ENCODE measurements at regions not wholly inside any gene's neighbourhood (a gene's known extent, or its start where the extent isn't known, plus 50 kb on each side); places are given as distances from the start of the nearest gene placed in this dataset.

DNA sequence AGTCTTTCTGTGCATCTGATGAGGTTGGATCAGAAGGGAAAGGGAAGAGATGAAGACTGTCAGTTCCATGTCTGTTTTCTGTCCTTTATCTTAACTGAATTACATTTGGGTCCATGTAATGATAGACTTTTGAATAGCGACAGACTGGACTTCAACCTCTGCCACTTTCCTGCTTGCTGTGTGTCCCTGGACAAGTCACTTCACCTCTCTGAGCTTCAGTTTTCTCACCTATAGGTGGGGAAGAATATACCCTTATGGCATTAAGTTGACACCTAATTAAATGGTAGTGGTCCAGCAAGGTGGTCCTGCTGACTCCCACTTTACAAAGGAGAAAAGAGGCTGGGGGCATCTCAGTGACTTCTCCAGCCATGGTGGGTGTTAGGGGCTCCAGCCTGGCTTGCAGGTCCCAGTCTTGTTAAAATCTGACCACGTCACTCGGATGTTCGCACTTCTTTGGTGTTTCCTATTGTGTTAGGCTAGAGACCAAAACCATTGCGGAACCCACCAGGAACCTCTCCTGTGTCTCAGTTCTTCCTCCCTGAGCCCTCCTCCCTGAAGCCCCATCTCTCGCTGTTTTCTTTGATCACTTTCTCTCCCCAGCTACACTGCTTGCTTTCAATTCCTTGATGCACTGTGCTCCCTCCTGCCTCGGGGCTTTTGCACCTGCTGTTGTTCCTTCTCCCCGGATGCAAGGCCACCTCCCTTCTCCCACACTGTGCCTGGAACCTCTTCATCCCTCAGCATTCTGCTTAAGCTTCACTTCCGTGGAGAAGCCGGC, 256.5 kb downstream of the NSG2 start:
- H3K27me3 ChIP-seq (ENCODE audit: control insufficient read depth, insufficient read depth, low read length) = peaks cover 3% of the 10 kb centered on the region; the same call in 1 of the 2 replicates
- H3K36me3 ChIP-seq (ENCODE audit: control insufficient read depth, insufficient read depth, low read length) = no peaks in the 10 kb centered on the region
- no peak for ATAC-seq
- H3K9me3 ChIP-seq (ENCODE audit: control insufficient read depth, insufficient read depth, low read depth, low read length) = no peaks in the 10 kb centered on the region
- H3K27ac ChIP-seq (ENCODE audit: low read length) = no peak overlapping the region
- DNase-seq (ENCODE audit: low read depth, low spot score) = no peak
- in situ Hi-C loops (cut with HindIII; ENCODE audit: low pct_unique_long_range_greater_than_20kb, low sequenced_read_pairs) (no loop called here), intact Hi-C loops (cut with micrococcal nuclease; ENCODE audit: unreplicated experiment) (no loop called here)
- no TSS peak for BruUV-seq (replicated peaks)
- POLR2A ChIA-PET = no interaction called here
- CTCF ChIA-PET = no interaction called here
- H3K4me3 ChIP-seq (ENCODE audit: low read depth in 2 of 2, low read length in 2 of 2) = no peak overlapping the region
- TF ChIP-seq POLR2AphosphoS5 (IDR thresholded peaks at IDR 0.05; ENCODE audit: low read depth, low read length) (no peak), TCF7L2 (IDR thresholded peaks at IDR 0.05; ENCODE audit: low read depth, low read length) (no peak), SIN3A (IDR thresholded peaks at IDR 0.05; ENCODE audit: borderline replicate concordance, insufficient read depth, low read depth, low read length) (no peak)
- TF ChIP-seq, protein P1, sequence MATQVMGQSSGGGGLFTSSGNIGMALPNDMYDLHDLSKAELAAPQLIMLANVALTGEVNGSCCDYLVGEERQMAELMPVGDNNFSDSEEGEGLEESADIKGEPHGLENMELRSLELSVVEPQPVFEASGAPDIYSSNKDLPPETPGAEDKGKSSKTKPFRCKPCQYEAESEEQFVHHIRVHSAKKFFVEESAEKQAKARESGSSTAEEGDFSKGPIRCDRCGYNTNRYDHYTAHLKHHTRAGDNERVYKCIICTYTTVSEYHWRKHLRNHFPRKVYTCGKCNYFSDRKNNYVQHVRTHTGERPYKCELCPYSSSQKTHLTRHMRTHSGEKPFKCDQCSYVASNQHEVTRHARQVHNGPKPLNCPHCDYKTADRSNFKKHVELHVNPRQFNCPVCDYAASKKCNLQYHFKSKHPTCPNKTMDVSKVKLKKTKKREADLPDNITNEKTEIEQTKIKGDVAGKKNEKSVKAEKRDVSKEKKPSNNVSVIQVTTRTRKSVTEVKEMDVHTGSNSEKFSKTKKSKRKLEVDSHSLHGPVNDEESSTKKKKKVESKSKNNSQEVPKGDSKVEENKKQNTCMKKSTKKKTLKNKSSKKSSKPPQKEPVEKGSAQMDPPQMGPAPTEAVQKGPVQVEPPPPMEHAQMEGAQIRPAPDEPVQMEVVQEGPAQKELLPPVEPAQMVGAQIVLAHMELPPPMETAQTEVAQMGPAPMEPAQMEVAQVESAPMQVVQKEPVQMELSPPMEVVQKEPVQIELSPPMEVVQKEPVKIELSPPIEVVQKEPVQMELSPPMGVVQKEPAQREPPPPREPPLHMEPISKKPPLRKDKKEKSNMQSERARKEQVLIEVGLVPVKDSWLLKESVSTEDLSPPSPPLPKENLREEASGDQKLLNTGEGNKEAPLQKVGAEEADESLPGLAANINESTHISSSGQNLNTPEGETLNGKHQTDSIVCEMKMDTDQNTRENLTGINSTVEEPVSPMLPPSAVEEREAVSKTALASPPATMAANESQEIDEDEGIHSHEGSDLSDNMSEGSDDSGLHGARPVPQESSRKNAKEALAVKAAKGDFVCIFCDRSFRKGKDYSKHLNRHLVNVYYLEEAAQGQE (IDR thresholded peaks at IDR 0.05; ENCODE audit: insufficient read depth in 1 of 2, low read depth in 2 of 2, low read length in 1 of 2) = no peak
- TF ChIP-seq, protein P2, sequence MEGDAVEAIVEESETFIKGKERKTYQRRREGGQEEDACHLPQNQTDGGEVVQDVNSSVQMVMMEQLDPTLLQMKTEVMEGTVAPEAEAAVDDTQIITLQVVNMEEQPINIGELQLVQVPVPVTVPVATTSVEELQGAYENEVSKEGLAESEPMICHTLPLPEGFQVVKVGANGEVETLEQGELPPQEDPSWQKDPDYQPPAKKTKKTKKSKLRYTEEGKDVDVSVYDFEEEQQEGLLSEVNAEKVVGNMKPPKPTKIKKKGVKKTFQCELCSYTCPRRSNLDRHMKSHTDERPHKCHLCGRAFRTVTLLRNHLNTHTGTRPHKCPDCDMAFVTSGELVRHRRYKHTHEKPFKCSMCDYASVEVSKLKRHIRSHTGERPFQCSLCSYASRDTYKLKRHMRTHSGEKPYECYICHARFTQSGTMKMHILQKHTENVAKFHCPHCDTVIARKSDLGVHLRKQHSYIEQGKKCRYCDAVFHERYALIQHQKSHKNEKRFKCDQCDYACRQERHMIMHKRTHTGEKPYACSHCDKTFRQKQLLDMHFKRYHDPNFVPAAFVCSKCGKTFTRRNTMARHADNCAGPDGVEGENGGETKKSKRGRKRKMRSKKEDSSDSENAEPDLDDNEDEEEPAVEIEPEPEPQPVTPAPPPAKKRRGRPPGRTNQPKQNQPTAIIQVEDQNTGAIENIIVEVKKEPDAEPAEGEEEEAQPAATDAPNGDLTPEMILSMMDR (IDR thresholded peaks at IDR 0.05) = no peak
- no peaks in the 10 kb centered on the region for H3K4me1 ChIP-seq (ENCODE audit: control insufficient read depth, insufficient read depth, low read length)

DNA sequence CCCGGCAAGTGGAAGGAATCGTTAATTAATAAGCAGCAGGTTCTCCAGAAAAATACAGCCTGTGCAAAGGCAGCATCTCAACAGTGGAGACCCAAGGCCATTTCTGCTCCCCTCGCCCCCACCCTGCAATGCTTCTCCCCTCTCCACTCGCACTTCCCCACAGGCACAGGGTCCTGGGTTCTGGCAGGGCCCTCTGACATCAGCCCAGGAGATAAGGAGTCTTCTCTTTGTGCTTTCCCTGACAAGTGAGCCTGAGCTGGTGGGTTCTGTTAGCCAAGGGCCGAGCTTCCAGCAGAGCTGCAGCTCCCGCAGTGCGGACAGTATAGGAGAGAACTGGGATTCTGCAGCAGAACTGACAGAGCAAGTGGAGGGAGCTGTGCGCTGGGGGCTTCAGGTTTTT, 257.5 kb downstream of the NSG2 start:
- in situ Hi-C loops (cut with HindIII; ENCODE audit: low pct_unique_long_range_greater_than_20kb, low sequenced_read_pairs) = no loop called here
- DNase-seq (ENCODE audit: low read depth, low spot score) = no peak
- Histone ChIP-seq H3K27me3 (ENCODE audit: control insufficient read depth, insufficient read depth, low read length) (peaks cover 3% of the 10 kb centered on the region; the same call in 1 of the 2 replicates), H3K9me3 (ENCODE audit: control insufficient read depth, insufficient read depth, low read depth, low read length) (no peaks in the 10 kb centered on the region), H3K4me1 (ENCODE audit: control insufficient read depth, insufficient read depth, low read length) (no peaks in the 10 kb centered on the region), H3K4me3 (ENCODE audit: low read depth in 2 of 2, low read length in 2 of 2) (no peak overlapping the region), H3K27ac (ENCODE audit: low read length) (no peak overlapping the region), H3K36me3 (ENCODE audit: control insufficient read depth, insufficient read depth, low read length) (no peaks in the 10 kb centered on the region)
- CTCF ChIA-PET = no interaction called here
- POLR2A ChIA-PET = no interaction called here
- ATAC-seq = no peak
- BruUV-seq (replicated peaks) = no TSS peak
- intact Hi-C loops (cut with micrococcal nuclease; ENCODE audit: unreplicated experiment) = no loop called here
- TF ChIP-seq POLR2AphosphoS5 (IDR thresholded peaks at IDR 0.05; ENCODE audit: low read depth, low read length) = no peak
- TF ChIP-seq, protein P2 (IDR thresholded peaks at IDR 0.05) = no peak
- no peak for TF ChIP-seq TCF7L2 (IDR thresholded peaks at IDR 0.05; ENCODE audit: low read depth, low read length)
- TF ChIP-seq SIN3A (IDR thresholded peaks at IDR 0.05; ENCODE audit: borderline replicate concordance, insufficient read depth, low read depth, low read length) = no peak
- TF ChIP-seq, protein P1 (IDR thresholded peaks at IDR 0.05; ENCODE audit: insufficient read depth in 1 of 2, low read depth in 2 of 2, low read length in 1 of 2) = no peak

Data from Panc1 (cell line).